GM21528 (cell line): ENCODE measurements at regions not wholly inside any gene's neighbourhood (a gene's known extent, or its start where the extent isn't known, plus 50 kb on each side); places are given as distances from the start of the nearest gene placed in this dataset.
"Not testable (repeated sequence)": the region's sequence is repeated elsewhere in the genome, so short reads cannot be mapped to it uniquely, and the experiment has no call there.

ENCODE experiments used
- ATAC-seq: cut with Tn5 transposase; IDR thresholded peaks from one replicate; pipeline ENCODE4 v1.9.1; 2021; ENCODE audit warnings: mild to moderate bottlenecking, moderate library complexity; ENCODE audit not compliant: unreplicated experiment, low FRiP score

GRCh38 chr13:22937241-22937640 is 243.5 kb upstream of the SGCG start:
- no peak for ATAC-seq

DNA sequence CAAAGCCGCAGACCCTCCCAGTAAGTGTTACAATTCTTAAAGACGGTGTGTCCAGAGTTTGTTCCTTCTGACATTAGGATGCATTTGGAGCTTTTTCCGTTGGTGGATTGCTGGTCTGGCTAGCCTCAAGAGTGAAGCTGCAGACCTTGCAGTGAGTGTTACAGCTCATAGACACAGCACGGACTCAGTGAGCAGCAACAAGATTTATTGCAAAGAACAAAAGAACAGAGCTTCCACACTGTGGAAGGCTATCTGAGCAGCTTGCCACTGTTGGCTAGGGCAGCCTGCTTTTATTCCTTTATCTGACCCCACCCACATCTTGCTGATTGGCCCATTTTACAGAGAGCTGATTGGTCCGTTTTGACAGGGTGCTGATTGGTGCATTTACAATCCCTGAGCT is 242.8 kb upstream of the SGCG start:
- ATAC-seq: no peak

- no peak for ATAC-seq
These were observed 242.2 kb upstream of the SGCG start for GRCh38 chr13:22938576-22938975.

DNA sequence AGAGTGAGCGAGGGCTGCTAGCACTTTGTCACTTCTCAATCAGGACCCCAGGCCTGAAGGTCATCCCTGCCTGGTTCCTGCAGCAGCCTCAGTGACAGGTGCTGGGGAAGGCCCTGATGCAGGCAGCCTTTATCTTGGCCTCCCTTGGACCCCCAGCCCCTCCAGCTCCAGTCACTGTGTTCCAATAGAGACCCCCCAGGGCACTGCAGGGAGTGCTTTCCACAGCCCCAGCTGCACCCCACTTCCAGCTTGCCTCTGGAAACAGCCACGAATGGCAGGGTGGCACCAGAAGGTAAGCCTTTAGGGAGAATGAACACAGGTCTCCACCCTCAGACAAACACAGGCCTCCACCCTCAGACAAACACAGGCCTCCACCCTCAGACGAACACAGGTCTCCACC is 241.6 kb upstream of the SGCG start:
- no peak for ATAC-seq

DNA sequence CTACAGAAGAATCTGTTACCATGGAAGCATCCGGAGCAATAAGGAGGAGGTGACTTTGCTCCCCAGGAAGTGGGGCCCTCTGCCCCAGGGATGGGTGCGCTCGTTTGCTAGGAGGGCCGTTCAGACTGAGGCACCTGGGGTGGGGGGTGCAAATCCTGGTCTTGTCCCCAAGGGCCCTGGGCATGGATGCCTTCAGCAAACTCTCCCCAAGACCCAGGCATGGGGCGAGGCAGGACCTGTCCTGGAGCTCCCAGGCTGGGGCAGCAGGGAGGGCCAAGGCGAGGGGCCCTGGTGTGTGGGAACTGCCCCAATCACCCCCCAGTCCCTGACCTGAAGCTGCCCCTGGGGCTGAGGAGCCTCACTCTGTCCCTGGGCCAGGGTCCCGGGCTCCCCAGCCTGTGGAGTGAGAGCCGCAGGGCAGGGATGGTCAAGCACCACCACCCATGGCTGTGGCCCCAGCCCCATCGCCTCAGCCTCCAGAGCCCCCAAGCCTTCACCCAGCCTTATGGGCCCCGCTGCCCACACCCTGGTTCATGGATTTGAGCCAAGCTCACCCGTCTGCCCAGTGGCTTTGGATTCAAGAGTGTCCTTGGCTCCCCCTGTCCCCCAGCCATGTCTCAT is 240.6 kb upstream of the SGCG start:
- ATAC-seq: no peak

- ATAC-seq: no peak
These were observed 240.0 kb upstream of the SGCG start for GRCh38 chr13:22940736-22941135.

DNA sequence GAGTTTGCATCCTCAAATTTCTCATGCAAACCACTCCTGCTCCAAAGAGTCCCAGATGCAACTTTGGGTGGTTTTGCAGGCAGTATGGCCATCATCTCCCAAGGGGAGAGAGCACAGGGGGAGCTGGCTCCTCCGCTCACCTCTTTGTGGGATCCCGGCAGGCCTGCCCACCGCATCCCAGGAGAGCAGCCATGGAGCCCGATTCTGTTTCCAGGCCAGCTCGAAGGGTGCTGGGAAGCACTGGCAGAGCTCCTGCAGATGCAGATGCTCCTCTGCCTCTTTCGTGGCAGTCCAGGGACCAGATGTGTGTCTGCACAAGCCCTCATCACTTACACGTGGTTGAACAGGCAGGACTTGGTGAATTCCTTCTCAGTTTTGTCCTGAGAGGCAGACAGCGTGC is 239.3 kb upstream of the SGCG start:
- not testable (repeated sequence) for ATAC-seq

- not testable (repeated sequence) for ATAC-seq
These were observed 237.9 kb upstream of the SGCG start for GRCh38 chr13:22942831-22943230.

DNA sequence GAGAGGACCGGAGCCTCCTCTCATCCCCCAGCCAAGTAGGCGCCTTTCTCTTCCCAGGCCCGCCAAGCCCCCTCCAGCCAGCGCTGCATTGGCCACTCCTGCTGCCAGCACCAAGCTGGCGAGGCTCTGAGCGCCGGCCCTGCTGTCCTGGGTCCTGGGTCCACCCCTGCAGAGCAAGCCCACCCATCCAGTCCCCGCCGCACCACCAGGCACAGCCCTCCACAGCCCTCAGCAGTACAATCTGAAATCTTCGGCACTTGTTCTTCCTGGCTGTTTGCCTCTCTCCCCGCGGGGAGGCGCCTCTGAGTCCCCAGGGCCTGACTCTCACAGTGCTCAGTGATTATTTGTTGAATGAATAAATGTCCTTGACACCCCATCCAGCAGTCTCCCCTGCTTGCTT is 236.4 kb upstream of the SGCG start:
- ATAC-seq: no peak

DNA sequence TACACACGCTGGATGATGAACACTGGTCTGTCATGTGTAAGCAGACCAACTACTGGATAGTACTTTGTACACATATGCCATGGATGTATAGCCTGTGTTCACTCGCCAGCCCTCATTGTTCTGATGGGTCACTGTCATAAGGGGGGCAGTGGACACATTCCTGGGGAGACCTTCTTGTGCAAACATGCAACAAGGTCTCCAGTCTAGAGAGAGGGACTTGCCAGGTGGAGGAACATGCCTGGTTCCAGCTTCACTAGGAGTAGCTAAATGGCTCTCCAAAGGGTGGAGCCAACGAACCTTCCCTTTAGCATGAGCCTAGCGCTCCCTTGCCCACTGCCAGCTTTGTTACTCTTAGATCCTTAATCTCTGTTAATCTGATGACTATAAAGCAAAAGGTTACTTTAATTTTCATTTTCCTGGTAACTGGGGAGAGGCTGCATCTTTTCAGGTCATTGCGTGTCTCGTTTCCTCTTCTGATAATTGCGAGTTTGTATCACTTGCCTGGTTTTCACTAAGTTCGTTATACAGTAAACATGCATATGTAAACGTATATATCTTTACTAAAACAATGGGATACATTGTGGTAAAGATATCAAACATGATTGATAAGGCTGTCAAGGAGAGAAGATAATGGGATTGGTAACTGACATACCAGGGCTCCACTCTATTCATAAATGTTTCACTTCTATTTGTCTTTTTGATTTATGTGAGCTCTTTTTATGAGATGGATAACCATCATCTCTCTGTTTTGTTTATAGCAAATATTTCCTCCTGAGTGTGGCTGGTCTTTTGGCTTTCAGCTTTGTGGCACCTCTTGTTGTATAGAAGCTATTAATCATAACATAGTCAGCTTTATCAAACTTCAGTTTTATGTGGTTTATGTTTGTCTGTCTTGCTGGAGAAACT is 235.2 kb upstream of the SGCG start:
- ATAC-seq: no peak

DNA sequence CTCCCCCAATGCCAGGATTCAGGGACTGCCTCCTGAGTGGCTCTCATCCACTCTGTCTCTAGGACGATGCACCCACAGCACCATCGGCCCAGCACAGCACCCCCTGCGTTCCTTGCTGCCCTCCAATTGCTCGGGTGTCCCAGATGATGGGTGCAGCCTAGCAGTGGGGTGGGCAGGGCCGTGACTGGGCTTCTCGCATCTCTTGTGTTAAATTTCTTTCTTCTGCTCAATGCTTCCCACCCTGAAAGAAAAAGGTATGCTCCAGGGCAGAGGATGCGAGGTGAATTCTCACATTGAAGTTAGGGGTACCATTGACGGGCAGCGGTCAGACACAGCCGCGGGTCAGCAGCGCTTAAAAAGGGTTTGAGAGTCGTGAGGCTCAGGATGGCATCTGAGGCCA is 232.4 kb upstream of the SGCG start:
- no peak for ATAC-seq

DNA sequence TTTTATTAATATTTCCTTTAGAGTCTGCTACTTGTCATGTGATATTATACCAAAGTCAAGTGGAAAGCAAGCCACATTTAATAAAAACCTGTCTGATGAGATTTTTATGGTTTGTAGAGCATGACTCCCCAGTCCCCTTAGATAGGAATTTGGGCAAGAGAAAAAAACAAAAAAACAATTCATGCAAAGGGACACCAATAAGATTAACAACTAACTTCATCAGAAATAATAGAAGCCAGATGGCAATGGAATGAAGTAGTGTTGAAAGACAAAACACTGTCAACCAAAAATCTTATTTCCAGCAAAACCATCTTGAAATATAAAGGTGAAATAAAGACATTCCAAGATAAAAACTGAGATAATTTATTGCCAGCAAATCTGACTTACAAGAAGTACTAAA is 228.8 kb upstream of the SGCG start:
- ATAC-seq: not testable (repeated sequence)

DNA sequence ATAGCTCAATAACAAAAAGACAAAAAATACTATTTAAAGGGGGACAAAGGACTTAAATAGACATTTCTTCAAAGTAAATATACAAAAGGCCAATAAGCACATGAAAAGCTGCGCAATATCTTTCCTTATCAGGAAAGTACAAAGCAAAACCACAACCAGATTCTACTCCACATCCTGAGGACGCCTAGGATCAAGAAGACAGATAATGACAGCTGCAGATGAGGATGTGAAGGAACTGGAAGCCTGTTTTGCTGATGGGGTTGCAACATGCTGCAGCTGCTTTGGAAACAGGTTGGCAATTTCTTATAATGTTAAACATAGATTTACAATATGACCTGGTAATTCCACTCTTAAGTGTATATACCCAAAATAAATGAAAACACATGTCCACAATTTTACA is 225.6 kb upstream of the SGCG start:
- not testable (repeated sequence) for ATAC-seq

GRCh38 chr13:22956456-22957115 is 224.2 kb upstream of the SGCG start:
- ATAC-seq: not testable (repeated sequence)

DNA sequence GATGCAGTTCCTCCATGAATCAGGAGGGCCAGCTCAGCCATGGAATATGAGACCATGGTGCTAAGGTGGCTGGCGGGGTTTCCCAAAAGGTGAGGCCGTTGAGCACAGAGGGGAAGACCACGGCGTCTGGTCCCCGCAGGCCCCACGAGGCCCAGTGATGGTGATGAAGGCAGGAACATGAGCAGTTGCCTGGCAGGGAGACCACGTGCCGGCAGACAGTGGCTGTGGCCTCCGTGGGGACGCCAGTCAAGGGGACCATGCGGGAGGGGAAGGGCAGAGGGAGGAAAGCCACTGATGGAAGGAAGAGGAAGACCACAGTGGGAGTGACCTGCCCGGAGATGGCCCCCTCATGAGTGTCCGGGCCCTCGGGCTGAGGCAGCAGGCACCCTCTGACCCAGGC is 220.9 kb upstream of the SGCG start:
- not testable (repeated sequence) for ATAC-seq

GRCh38 chr13:22960827-22961226 is 220.0 kb upstream of the SGCG start:
- no peak for ATAC-seq

GRCh38 chr13:22961342-22961741 is 219.4 kb upstream of the SGCG start:
- not testable (repeated sequence) for ATAC-seq

GRCh38 chr13:22961835-22962537 is 218.8 kb upstream of the SGCG start:
- no peak for ATAC-seq

- not testable (repeated sequence) for ATAC-seq
These were observed 217.3 kb upstream of the SGCG start for GRCh38 chr13:22963384-22964053.

- no peak for ATAC-seq
These were observed 216.4 kb upstream of the SGCG start for GRCh38 chr13:22964245-22964966.
